ENCODE measurements at regions not wholly inside any gene's neighbourhood (a gene's known extent, or its start where the extent isn't known, plus 50 kb on each side); places are given as distances from the start of the nearest gene placed in this dataset.

- FAIRE-seq (no peak), ATAC-seq (no peak), DNase-seq (ENCODE audit: low read depth, low spot score) (no peak)
- SMC1A ChIA-PET (ENCODE audit: uncharacterized antibody, unreplicated experiment), result interaction anchor here (1.2 to 2.3 kb wide), 3 partner anchors 9 to 238 kb away, joined by 3 to 8 read pairs (median 5); no protein-coding TSS in a partner anchor
- POLR2A ChIA-PET, result no interaction called here
- CTCF ChIA-PET, result interaction anchor here (1.1 to 1.3 kb wide), 2 partner anchors 30 to 111 kb away, joined by 3 read pairs; no protein-coding TSS in a partner anchor
- Histone ChIP-seq H3K4me1 (ENCODE audit: control insufficient read depth, insufficient read depth, low read length) (no peaks in the 10 kb centered on the region), H3K4me3 (no peak overlapping the region), H3K9ac (ENCODE audit: control insufficient read depth, insufficient read depth, low read length) (no peak overlapping the region), H4K20me1 (ENCODE audit: control insufficient read depth, insufficient read depth) (no peaks in the 10 kb centered on the region), H3K36me3 (ENCODE audit: control insufficient read depth in 2 of 2, insufficient read depth in 2 of 2, low read length in 1 of 2) (no peaks in the 10 kb centered on the region), H3K79me2 (ENCODE audit: control insufficient read depth, insufficient read depth, low read length) (no peaks in the 10 kb centered on the region), H2AFZ (ENCODE audit: control insufficient read depth, low read depth, low read length) (no peak overlapping the region), H3K9me3 (replicated peaks; ENCODE audit: control insufficient read depth, insufficient read depth, low read length) (no peaks in the 10 kb centered on the region), H3K27me3 (replicated peaks in 1 of 2; ENCODE audit: control insufficient read depth in 2 of 2, insufficient read depth in 2 of 2, low read length in 1 of 2) (no peaks in the 10 kb centered on the region), H3K27ac (ENCODE audit: control insufficient read depth, insufficient read depth) (no peak overlapping the region), H3K4me2 (ENCODE audit: control insufficient read depth, insufficient read depth) (no peak overlapping the region)
- in situ Hi-C loops (cut with MboI) (no loop called here), intact Hi-C loops (cut with micrococcal nuclease; ENCODE audit: unreplicated experiment) (no loop called here)
- no peak for TF ChIP-seq ZBED1 (IDR thresholded peaks at IDR 0.05; ENCODE audit: borderline replicate concordance)
- no peak for TF ChIP-seq USF1 (IDR thresholded peaks at IDR 0.05; ENCODE audit: borderline replicate concordance, extremely low read length, insufficient read depth, low read depth, low read length)
- no peak for TF ChIP-seq HDAC6 (IDR thresholded peaks at IDR 0.05; ENCODE audit: unreplicated experiment)
- TF ChIP-seq SREBF2 (IDR thresholded peaks at IDR 0.05; ENCODE audit: low read length), result no peak
- TF ChIP-seq RELB (IDR thresholded peaks at IDR 0.05; ENCODE audit: low read depth), result no peak
- TF ChIP-seq MYC (IDR thresholded peaks at IDR 0.05; ENCODE audit: insufficient read depth, insufficient read length, insufficient replicate concordance, low read length, severe bottlenecking), result no peak
- no peak for TF ChIP-seq MEF2A (IDR thresholded peaks at IDR 0.05; ENCODE audit: insufficient read depth, low read depth, low read length)
- TF ChIP-seq BHLHE40 (IDR thresholded peaks at IDR 0.05; ENCODE audit: borderline replicate concordance in 1 of 2, low read depth in 2 of 2, low read length in 1 of 2), result no peak
- no peak for TF ChIP-seq ZBTB40 (IDR thresholded peaks at IDR 0.05; ENCODE audit: borderline replicate concordance)
- WGBS (ENCODE audit: insufficient coverage, insufficient replicate concordance, low lambda C conversion rate, missing lambda C conversion rate), result 3% methylated on average over 3 of the region's 3 CpGs
- no TSS peak for BruUV-seq (replicated peaks)
- RAD21 ChIA-PET (ENCODE audit: unreplicated experiment), result no interaction called here
Measured at GRCh38 chr20:22963581-22963980, 71.5 kb upstream of the SSTR4 start.

All from GM12878 (cell line).